Endodermal cell (in vitro differentiated cells): ENCODE measurements at regions not wholly inside any gene's neighbourhood (a gene's known extent, or its start where the extent isn't known, plus 50 kb on each side); places are given as distances from the start of the nearest gene placed in this dataset.
A peak's percentile ranks its signal among the peaks of the same experiment; 100 is the strongest.

Source experiments
- DNase-seq: peaks from one replicate; pipeline ENCODE4 v3.0.0-alpha.2; 2017
- H3K27ac ChIP-seq: 2 replicates; pipeline ENCODE4 v1.5.1; 2013; ENCODE audit warnings: mild to moderate bottlenecking, low read depth, low read length, moderate library complexity
- H3K27me3 ChIP-seq: 2 replicates; pipeline ENCODE4 v1.6.1; 2013; ENCODE audit warnings: mild to moderate bottlenecking, low read length, moderate library complexity; ENCODE audit not compliant: insufficient read depth, control insufficient read depth, poor library complexity, severe bottlenecking
- H3K36me3 ChIP-seq: 2 replicates; pipeline ENCODE4 v1.7.0; 2013; ENCODE audit warnings: mild to moderate bottlenecking, low read length, moderate library complexity; ENCODE audit not compliant: control insufficient read depth, insufficient read depth
- H3K4me1 ChIP-seq: one replicate; pipeline ENCODE4 v1.7.0; 2013; ENCODE audit warnings: low read length; ENCODE audit not compliant: control insufficient read depth, insufficient read depth
- H3K4me3 ChIP-seq: 2 replicates; pipeline ENCODE4 v1.5.1; 2013; ENCODE audit warnings: mild to moderate bottlenecking, low read length, moderate library complexity
- H3K9ac ChIP-seq: 2 replicates; pipeline ENCODE4 v1.6.1; 2013; ENCODE audit warnings: mild to moderate bottlenecking, low read length, moderate library complexity; ENCODE audit not compliant: poor library complexity, severe bottlenecking; ENCODE audit errors: extremely low read depth
- H3K9me3 ChIP-seq: 2 replicates; pipeline ENCODE4 v1.6.1; 2013; ENCODE audit warnings: mild to moderate bottlenecking, low read length, moderate library complexity; ENCODE audit not compliant: control insufficient read depth
- H3K27ac Mint-ChIP-seq: 2 replicates; pipeline ENCODE4 v1.8.0; 2020; ENCODE audit warnings: mixed read lengths
- H3K27me3 Mint-ChIP-seq: 2 replicates; pipeline ENCODE4 v1.8.0; 2021; ENCODE audit warnings: mild to moderate bottlenecking, mixed read lengths; ENCODE audit not compliant: insufficient read depth
- H3K36me3 Mint-ChIP-seq: 2 replicates; pipeline ENCODE4 v1.8.0; 2020; ENCODE audit warnings: low read depth, mixed read lengths
- H3K4me1 Mint-ChIP-seq: 2 replicates; pipeline ENCODE4 v1.8.0; 2020; ENCODE audit warnings: mixed read lengths
- H3K4me3 Mint-ChIP-seq: 2 replicates; pipeline ENCODE4 v1.8.0; 2020; ENCODE audit warnings: mild to moderate bottlenecking, moderate library complexity, mixed read lengths
- H3K9me3 Mint-ChIP-seq: 2 replicates; pipeline ENCODE4 v1.8.0; 2020; ENCODE audit warnings: mild to moderate bottlenecking, mixed read lengths
- CTCF ChIP-seq: fragments of 200-600 bp; sonication (generic); conservative IDR thresholded peaks from 2 replicates; pipeline ENCODE4 v1.5.0; 2021; ENCODE audit warnings: antibody characterized with exemption, mild to moderate bottlenecking
- WGBS, 2 experiments: methylation state at CpG; one replicate each; pipeline versions ENCODE4 v1.1.5 to v1.1.7; 2013; ENCODE audit warnings: missing lambda C conversion rate in 2 of 2, mixed read lengths in 1 of 2; ENCODE audit not compliant: insufficient coverage in 1 of 2, insufficient read length in 1 of 2; 5-methylcytosine and 5-hydroxymethylcytosine counted together

DNA sequence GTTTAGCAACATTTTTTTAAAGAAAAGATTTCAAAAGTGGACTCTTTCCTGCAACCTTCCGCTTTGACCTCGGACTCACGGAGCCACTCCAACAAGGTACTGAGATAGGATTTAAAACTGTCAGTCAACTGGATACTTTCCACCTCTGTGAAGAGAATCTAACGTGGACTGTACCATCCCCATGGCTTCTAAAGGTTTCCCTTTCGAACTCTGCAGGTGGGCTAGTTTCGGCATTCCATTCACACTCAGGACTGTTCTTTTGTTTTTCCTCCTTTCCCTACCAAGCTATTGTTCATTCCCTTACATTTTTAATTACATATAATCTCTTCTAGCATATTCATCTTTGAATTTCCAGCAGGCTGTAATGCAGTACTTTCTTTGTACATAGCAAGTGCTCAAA lies 88.5 kb upstream of the AKIP1 start:
- WGBS, 2 experiments: 48 to 67% methylated on average over 6 of the region's 6 CpGs
- peak; percentile 73 for DNase-seq

GRCh38 chr11:8823174-8823742 lies 87.7 kb upstream of the AKIP1 start:
- Mint-ChIP-seq H3K27me3 (no peaks in the 10 kb centered on the region), H3K4me1 (peaks cover 16% of the 10 kb centered on the region), H3K27ac (no peak overlapping the region), H3K36me3 (peaks cover 9% of the 10 kb centered on the region), H3K9me3 (peaks cover 1% of the 10 kb centered on the region), H3K4me3 (no peak overlapping the region)
- Histone ChIP-seq H3K9ac (no peak overlapping the region), H3K9me3 (no peaks in the 10 kb centered on the region), H3K27me3 (no peaks in the 10 kb centered on the region), H3K4me3 (no peak overlapping the region), H3K36me3 (peaks cover 9% of the 10 kb centered on the region), H3K4me1 (peaks cover 17% of the 10 kb centered on the region), H3K27ac (no peak overlapping the region)
- no peak for TF ChIP-seq CTCF
- DNase-seq: peak; percentile 51
- WGBS, 2 experiments: 100% methylated on average over 1 to 2 of the region's 2 CpGs

More for the DNA sequence above, 88.5 kb upstream of the AKIP1 start:
- Histone ChIP-seq H3K27ac (no peak overlapping the region), H3K27me3 (no peaks in the 10 kb centered on the region), H3K36me3 (peaks cover 4% of the 10 kb centered on the region), H3K4me3 (no peak overlapping the region), H3K4me1 (peaks cover 17% of the 10 kb centered on the region), H3K9ac (no peak overlapping the region), H3K9me3 (no peaks in the 10 kb centered on the region)
- Mint-ChIP-seq H3K4me3 (no peak overlapping the region), H3K4me1 (peaks cover 19% of the 10 kb centered on the region), H3K36me3 (peaks cover 13% of the 10 kb centered on the region), H3K27me3 (no peaks in the 10 kb centered on the region), H3K27ac (peak overlapping the region; percentile 77), H3K9me3 (peaks cover 6% of the 10 kb centered on the region)
- TF ChIP-seq CTCF: no peak

- no peaks in the 10 kb centered on the region for H3K27me3 Mint-ChIP-seq
- Histone ChIP-seq H3K27me3 (no peaks in the 10 kb centered on the region), H3K9ac (peak overlapping the region; percentile 33), H3K4me3 (peak overlapping the region; percentile 63), H3K36me3 (peaks cover 17% of the 10 kb centered on the region), H3K4me1 (peaks cover 29% of the 10 kb centered on the region), H3K9me3 (no peaks in the 10 kb centered on the region), H3K27ac (peak overlapping the region; percentile 80)
- WGBS, 2 experiments: 40 to 50% methylated on average over 2 to 6 of the region's 6 CpGs
- H3K27ac Mint-ChIP-seq: no peak overlapping the region
- no peaks in the 10 kb centered on the region for H3K9me3 Mint-ChIP-seq
- peaks cover 9% of the 10 kb centered on the region for H3K36me3 Mint-ChIP-seq
- peaks cover 13% of the 10 kb centered on the region for H3K4me1 Mint-ChIP-seq
- no peak for TF ChIP-seq CTCF
- no peak overlapping the region for H3K4me3 Mint-ChIP-seq
- DNase-seq: peak; percentile 83
These were observed 84.7 kb upstream of the AKIP1 start for GRCh38 chr11:8826139-8826786.
